ENCODE measurements at regions not wholly inside any gene's neighbourhood (a gene's known extent, or its start where the extent isn't known, plus 50 kb on each side); places are given as distances from the start of the nearest gene placed in this dataset.
"Not testable (repeated sequence)": the region's sequence is repeated elsewhere in the genome, so short reads cannot be mapped to it uniquely, and the experiment has no call there.

GRCh38 chr4:175281894-175282293 lies 363.7 kb downstream of the ADAM29 start:
- no peak for DNase-seq (ENCODE audit: low spot score)

GRCh38 chr4:175282407-175282806 lies 364.2 kb downstream of the ADAM29 start:
- DNase-seq (ENCODE audit: low spot score) = no peak

GRCh38 chr4:175290401-175290800 lies 372.2 kb downstream of the ADAM29 start:
- no peak for DNase-seq (ENCODE audit: low spot score)

- DNase-seq (ENCODE audit: low spot score) = no peak
Measured at GRCh38 chr4:175297965-175298565, 379.9 kb downstream of the ADAM29 start.

- no peak for DNase-seq (ENCODE audit: low spot score)
Measured at GRCh38 chr4:175306436-175306835, 388.3 kb downstream of the ADAM29 start.

- no peak for DNase-seq (ENCODE audit: low spot score)
Measured at GRCh38 chr4:175307326-175307725, 389.2 kb downstream of the ADAM29 start.

GRCh38 chr4:175308236-175308635 lies 390.1 kb downstream of the ADAM29 start:
- DNase-seq (ENCODE audit: low spot score) = no peak

- DNase-seq (ENCODE audit: low spot score) = no peak
Measured at GRCh38 chr4:175309041-175309440, 390.9 kb downstream of the ADAM29 start.

- no peak for DNase-seq (ENCODE audit: low spot score)
Measured at GRCh38 chr4:175325230-175325629, 407.1 kb downstream of the ADAM29 start.

- DNase-seq (ENCODE audit: low spot score) = no peak
Measured at GRCh38 chr4:175326796-175327195, 408.6 kb downstream of the ADAM29 start.

- DNase-seq (ENCODE audit: low spot score) = peak; percentile 16
Measured at GRCh38 chr4:175330236-175330635, 412.1 kb downstream of the ADAM29 start.

- no peak for DNase-seq (ENCODE audit: low spot score)
Measured at GRCh38 chr4:175330652-175331051, 412.5 kb downstream of the ADAM29 start.

- no peak for DNase-seq (ENCODE audit: low spot score)
Measured at GRCh38 chr4:175335331-175335730, 417.2 kb downstream of the ADAM29 start.

- DNase-seq (ENCODE audit: low spot score) = not testable (repeated sequence)
Measured at GRCh38 chr4:175336570-175336969, 418.4 kb downstream of the ADAM29 start.

GRCh38 chr4:175339100-175339707 lies 421.0 kb downstream of the ADAM29 start:
- peak; percentile 3 for DNase-seq (ENCODE audit: low spot score)

- DNase-seq (ENCODE audit: low spot score) = no peak
Measured at GRCh38 chr4:175341203-175341755, 423.1 kb downstream of the ADAM29 start.

GRCh38 chr4:175346376-175346775 lies 428.2 kb downstream of the ADAM29 start:
- DNase-seq (ENCODE audit: low spot score) = no peak

GRCh38 chr4:175350246-175350645 lies 432.1 kb downstream of the ADAM29 start:
- no peak for DNase-seq (ENCODE audit: low spot score)

GRCh38 chr4:175351473-175351872 lies 433.3 kb downstream of the ADAM29 start:
- no peak for DNase-seq (ENCODE audit: low spot score)

GRCh38 chr4:175369087-175369486 lies 443.0 kb downstream of the GPM6A start:
- DNase-seq (ENCODE audit: low spot score) = peak; percentile 33

- DNase-seq (ENCODE audit: low spot score) = no peak
Measured at GRCh38 chr4:175371091-175371490, 441.0 kb downstream of the GPM6A start.

GRCh38 chr4:175373031-175373430 lies 439.0 kb downstream of the GPM6A start:
- DNase-seq (ENCODE audit: low spot score) = no peak

GRCh38 chr4:175374459-175374858 lies 437.6 kb downstream of the GPM6A start:
- no peak for DNase-seq (ENCODE audit: low spot score)
